NCI-H187 treated with DMSO at 0.1 percent for 48 hours (cell line): ENCODE measurements at regions not wholly inside any gene's neighbourhood (a gene's known extent, or its start where the extent isn't known, plus 50 kb on each side); places are given as distances from the start of the nearest gene placed in this dataset.
A peak's percentile ranks its signal among the peaks of the same experiment; 100 is the strongest.
"Not testable (repeated sequence)": the region's sequence is repeated elsewhere in the genome, so short reads cannot be mapped to it uniquely, and the experiment has no call there.

Experiments used
- DNase-seq: peaks from one replicate; lab custom pipeline; 2025; lab: John Stamatoyannopoulos, UW

- not testable (repeated sequence) for DNase-seq
Measured at GRCh38 chr1:817071-817599, 106.6 kb upstream of the SAMD11 start.

- not testable (repeated sequence) for DNase-seq
Measured at GRCh38 chr1:817658-818617, 105.8 kb upstream of the SAMD11 start.

- DNase-seq = no peak
Measured at GRCh38 chr1:818618-819291, 105.0 kb upstream of the SAMD11 start.

- DNase-seq = no peak
Measured at GRCh38 chr1:820962-821361, 102.8 kb upstream of the SAMD11 start.

- not testable (repeated sequence) for DNase-seq
Measured at GRCh38 chr1:826808-827207, 96.9 kb upstream of the SAMD11 start.

GRCh38 chr1:827211-828063 lies 96.3 kb upstream of the SAMD11 start:
- DNase-seq = peak; percentile 35

GRCh38 chr1:829324-829723 lies 94.4 kb upstream of the SAMD11 start:
- not testable (repeated sequence) for DNase-seq

GRCh38 chr1:829932-830331 lies 93.8 kb upstream of the SAMD11 start:
- not testable (repeated sequence) for DNase-seq

GRCh38 chr1:830750-831149 lies 93.0 kb upstream of the SAMD11 start:
- DNase-seq = not testable (repeated sequence)

GRCh38 chr1:831522-831921 lies 92.2 kb upstream of the SAMD11 start:
- no peak for DNase-seq

- DNase-seq = peak; percentile 18
Measured at GRCh38 chr1:832136-832535, 91.6 kb upstream of the SAMD11 start.

GRCh38 chr1:833226-833625 lies 90.5 kb upstream of the SAMD11 start:
- not testable (repeated sequence) for DNase-seq

- DNase-seq = not testable (repeated sequence)
Measured at GRCh38 chr1:835509-835908, 88.2 kb upstream of the SAMD11 start.

- DNase-seq = not testable (repeated sequence)
Measured at GRCh38 chr1:837601-838000, 86.1 kb upstream of the SAMD11 start.

- not testable (repeated sequence) for DNase-seq
Measured at GRCh38 chr1:838291-838690, 85.4 kb upstream of the SAMD11 start.

- DNase-seq = not testable (repeated sequence)
Measured at GRCh38 chr1:840592-840991, 83.1 kb upstream of the SAMD11 start.

- DNase-seq = not testable (repeated sequence)
Measured at GRCh38 chr1:841671-842425, 81.9 kb upstream of the SAMD11 start.

- DNase-seq = not testable (repeated sequence)
Measured at GRCh38 chr1:842799-843198, 80.9 kb upstream of the SAMD11 start.

GRCh38 chr1:843946-844345 lies 79.8 kb upstream of the SAMD11 start:
- not testable (repeated sequence) for DNase-seq

GRCh38 chr1:844472-845026 lies 79.2 kb upstream of the SAMD11 start:
- DNase-seq = no peak

GRCh38 chr1:845641-846040 lies 78.1 kb upstream of the SAMD11 start:
- DNase-seq = not testable (repeated sequence)
